Head of caudate nucleus (tissue), 42 donors: ENCODE measurements at regions not wholly inside any gene's neighbourhood (a gene's known extent, or its start where the extent isn't known, plus 50 kb on each side); places are given as distances from the start of the nearest gene placed in this dataset.
"Not testable (repeated sequence)": the region's sequence is repeated elsewhere in the genome, so short reads cannot be mapped to it uniquely, and the experiment has no call there.

Experiments used
- DNase-seq, 42 donors: peaks; one replicate each; pipeline versions ENCODE4 v3.0.0 to v3.0.0-alpha.2; 2020 to 2021; ENCODE audit warnings: mixed read lengths in 7 of 42
- intact Hi-C: fragments of 100-400 bp; cut with DNase I; formaldehyde crosslinking; loops from one replicate; pipeline ENCODE4 v1.15.0; 2022

GRCh38 chr21:5247399-5247798, 5274.0 kb upstream of the TPTE start:
- DNase-seq, result not testable (repeated sequence)

DNA sequence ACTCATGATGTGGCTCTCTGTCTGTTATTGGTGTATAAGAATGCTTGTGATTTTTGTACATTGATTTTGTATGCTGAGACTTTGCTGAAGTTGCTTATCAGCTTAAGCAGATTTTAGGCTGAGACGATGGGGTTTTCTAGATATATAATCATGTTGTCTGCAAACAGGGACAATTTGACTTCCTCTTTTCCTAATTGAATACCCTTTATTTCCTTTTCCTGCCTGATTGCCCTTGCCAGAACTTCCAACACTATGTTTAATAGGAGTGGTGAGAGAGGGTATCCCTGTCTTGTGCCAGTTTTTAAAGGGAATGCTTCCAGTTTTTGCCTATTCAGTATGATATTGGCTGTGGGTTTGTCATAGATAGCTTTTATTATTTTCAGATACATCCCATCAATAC, 5271.3 kb upstream of the TPTE start:
- DNase-seq, intact Hi-C loops: not testable (repeated sequence)

More at GRCh38 chr21:5247399-5247798, 5274.0 kb upstream of the TPTE start:
- intact Hi-C loops, result not testable (repeated sequence)

- DNase-seq, intact Hi-C loops: not testable (repeated sequence)
Measured at GRCh38 chr21:5251162-5251561, 5270.2 kb upstream of the TPTE start.

DNA sequence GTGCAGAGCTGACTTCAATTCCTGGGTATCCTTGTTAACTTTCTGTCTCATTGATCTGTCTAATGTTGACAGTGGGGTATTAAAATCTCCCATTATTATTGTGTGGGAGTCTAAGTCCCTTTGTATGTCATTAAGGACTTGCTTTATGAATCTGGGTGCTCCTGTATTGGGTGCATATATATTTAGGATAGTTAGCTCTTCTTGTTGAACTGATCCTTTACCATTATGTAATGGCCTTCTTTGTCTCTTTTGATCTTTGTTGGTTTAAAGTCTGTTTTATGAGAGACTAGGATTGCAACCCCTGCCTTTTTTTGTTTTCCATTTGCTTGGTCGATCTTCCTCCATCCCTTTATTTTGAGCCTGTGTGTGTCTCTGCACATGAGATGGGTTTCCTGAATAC, 5269.5 kb upstream of the TPTE start:
- intact Hi-C loops, DNase-seq: not testable (repeated sequence)
